HL-60 (cell line): ENCODE measurements at regions not wholly inside any gene's neighbourhood (a gene's known extent, or its start where the extent isn't known, plus 50 kb on each side); places are given as distances from the start of the nearest gene placed in this dataset.

Experiments
- CTCF ChIP-seq: IDR thresholded peaks from one replicate; pipeline ENCODE4 v1.5.1; 2011; ENCODE audit warnings: low read length, control low read depth, inconsistent platforms; ENCODE audit not compliant: insufficient read depth
- POLR2AphosphoS5 ChIP-seq: IDR thresholded peaks from 2 replicates; pipeline ENCODE4 v1.6.1; 2012; ENCODE audit warnings: low read depth
- REST ChIP-seq: IDR thresholded peaks from 2 replicates; pipeline ENCODE4 v1.6.1; 2012; ENCODE audit warnings: low read depth; ENCODE audit not compliant: insufficient replicate concordance
- SPI1 ChIP-seq: IDR thresholded peaks from 2 replicates; pipeline ENCODE4 v1.6.1; 2012; ENCODE audit warnings: low read depth, mild to moderate bottlenecking, borderline replicate concordance

- TF ChIP-seq CTCF, result no peak
- TF ChIP-seq POLR2AphosphoS5, result no peak
- no peak for TF ChIP-seq SPI1
- TF ChIP-seq REST, result no peak
Observed at GRCh38 chr11:134862587-134863195, 450.6 kb upstream of the B3GAT1 start.
